HEK293 (cell line): ENCODE measurements at regions not wholly inside any gene's neighbourhood (a gene's known extent, or its start where the extent isn't known, plus 50 kb on each side); places are given as distances from the start of the nearest gene placed in this dataset.

Experiments
- YY1 ChIP-seq: fragments of 450-650 bp; formaldehyde crosslinking; IDR thresholded peaks from 2 replicates; pipeline ENCODE4 v1.5.1; 2018; ENCODE audit warnings: missing biosample characterization, missing genetic modification characterization
- ZNF580 ChIP-seq: fragments of 450-650 bp; formaldehyde crosslinking; IDR thresholded peaks from 2 replicates; pipeline ENCODE4 v1.5.1; 2016; ENCODE audit warnings: missing biosample characterization, missing genetic modification characterization
- ZNF701 ChIP-seq: fragments of 450-650 bp; formaldehyde crosslinking; IDR thresholded peaks from 2 replicates; pipeline ENCODE4 v1.5.1; 2016; ENCODE audit warnings: missing biosample characterization, missing genetic modification characterization
- TF ChIP-seq, protein P1 (sequence below): fragments of 450-650 bp; formaldehyde crosslinking; IDR thresholded peaks from 2 replicates; pipeline ENCODE4 v1.5.1; 2016; ENCODE audit warnings: missing biosample characterization, missing genetic modification characterization

DNA sequence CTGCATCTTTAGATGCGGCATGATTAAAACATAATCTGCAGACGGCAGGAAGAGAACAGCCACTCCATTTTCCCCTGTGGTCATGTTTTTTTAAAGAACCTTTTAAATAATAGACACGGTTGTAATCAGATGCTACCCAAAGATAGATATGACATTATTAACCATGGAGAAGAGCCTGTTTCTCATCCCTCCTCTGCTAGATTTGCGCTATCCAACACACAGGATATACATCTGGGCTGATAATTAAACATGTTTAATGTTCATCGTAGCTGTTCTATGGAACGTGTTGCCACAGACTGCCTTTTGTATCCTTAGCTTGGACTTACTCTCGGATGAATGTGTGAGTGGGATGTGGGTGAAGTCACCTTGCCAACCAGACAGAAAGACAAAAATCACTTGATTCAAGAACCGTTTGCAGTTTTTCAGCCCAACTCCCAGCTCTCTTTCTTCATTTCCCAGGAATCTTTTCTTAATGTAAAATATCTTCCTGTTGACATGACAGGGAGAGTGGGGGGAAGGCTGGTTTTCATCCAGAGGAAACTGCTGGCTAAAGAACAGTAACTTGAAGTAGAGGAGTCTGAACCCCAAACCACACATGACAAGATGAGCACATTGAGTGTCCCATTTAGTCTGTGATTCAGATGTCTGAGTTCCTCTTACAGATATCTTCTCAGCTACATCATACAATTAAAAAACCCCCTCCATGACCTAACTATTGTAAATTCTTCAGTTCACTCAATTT is 118.6 kb upstream of the PRICKLE2 start:
- no peak for TF ChIP-seq ZNF580 (tag by site-specific recombination)
- no peak for TF ChIP-seq YY1 (tag by site-specific recombination)
- TF ChIP-seq ZNF701 (tag by site-specific recombination), result no peak
- TF ChIP-seq, protein P1, sequence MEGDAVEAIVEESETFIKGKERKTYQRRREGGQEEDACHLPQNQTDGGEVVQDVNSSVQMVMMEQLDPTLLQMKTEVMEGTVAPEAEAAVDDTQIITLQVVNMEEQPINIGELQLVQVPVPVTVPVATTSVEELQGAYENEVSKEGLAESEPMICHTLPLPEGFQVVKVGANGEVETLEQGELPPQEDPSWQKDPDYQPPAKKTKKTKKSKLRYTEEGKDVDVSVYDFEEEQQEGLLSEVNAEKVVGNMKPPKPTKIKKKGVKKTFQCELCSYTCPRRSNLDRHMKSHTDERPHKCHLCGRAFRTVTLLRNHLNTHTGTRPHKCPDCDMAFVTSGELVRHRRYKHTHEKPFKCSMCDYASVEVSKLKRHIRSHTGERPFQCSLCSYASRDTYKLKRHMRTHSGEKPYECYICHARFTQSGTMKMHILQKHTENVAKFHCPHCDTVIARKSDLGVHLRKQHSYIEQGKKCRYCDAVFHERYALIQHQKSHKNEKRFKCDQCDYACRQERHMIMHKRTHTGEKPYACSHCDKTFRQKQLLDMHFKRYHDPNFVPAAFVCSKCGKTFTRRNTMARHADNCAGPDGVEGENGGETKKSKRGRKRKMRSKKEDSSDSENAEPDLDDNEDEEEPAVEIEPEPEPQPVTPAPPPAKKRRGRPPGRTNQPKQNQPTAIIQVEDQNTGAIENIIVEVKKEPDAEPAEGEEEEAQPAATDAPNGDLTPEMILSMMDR (tag by site-specific recombination), result no peak
